ENCODE measurements at regions not wholly inside any gene's neighbourhood (a gene's known extent, or its start where the extent isn't known, plus 50 kb on each side); places are given as distances from the start of the nearest gene placed in this dataset.

- no peaks in the 10 kb centered on the region for H3K27me3 ChIP-seq (replicated peaks; ENCODE audit: insufficient read depth)
- H3K9me3 ChIP-seq, result no peaks in the 10 kb centered on the region
- no peaks in the 10 kb centered on the region for H3K4me1 ChIP-seq (ENCODE audit: control insufficient read depth in 1 of 2, low read depth in 2 of 2)
- H3K36me3 ChIP-seq, result no peaks in the 10 kb centered on the region
- ATAC-seq (ENCODE audit: insufficient number of reproducible peaks, low FRiP score, low read depth) (no peak), DNase-seq (ENCODE audit: low spot score) (no peak)
- H3K27ac ChIP-seq, result no peak overlapping the region
- no peak for TF ChIP-seq CTCF (IDR thresholded peaks at IDR 0.05)
- no peak overlapping the region for H3K4me3 ChIP-seq
Observed at GRCh38 chr6:156231026-156231765, 546.0 kb upstream of the ARID1B start.

GRCh38 chr6:156219973-156220372 is 557.2 kb upstream of the ARID1B start:
- H3K4me1 ChIP-seq (ENCODE audit: control insufficient read depth in 1 of 2, low read depth in 2 of 2), result no peaks in the 10 kb centered on the region
- no peaks in the 10 kb centered on the region for H3K27me3 ChIP-seq (replicated peaks; ENCODE audit: insufficient read depth)
- no peak overlapping the region for H3K4me3 ChIP-seq
- ATAC-seq (ENCODE audit: insufficient number of reproducible peaks, low FRiP score, low read depth) (no peak), DNase-seq (ENCODE audit: low spot score) (no peak)
- TF ChIP-seq CTCF (IDR thresholded peaks at IDR 0.05), result no peak
- no peaks in the 10 kb centered on the region for H3K9me3 ChIP-seq
- H3K27ac ChIP-seq, result no peak overlapping the region
- H3K36me3 ChIP-seq, result no peaks in the 10 kb centered on the region

GRCh38 chr6:156205678-156206077 is 571.5 kb upstream of the ARID1B start:
- Histone ChIP-seq H3K4me3 (no peak overlapping the region), H3K4me1 (ENCODE audit: control insufficient read depth in 1 of 2, low read depth in 2 of 2) (no peaks in the 10 kb centered on the region), H3K27ac (no peak overlapping the region), H3K9me3 (peaks cover 4% of the 10 kb centered on the region), H3K27me3 (replicated peaks; ENCODE audit: insufficient read depth) (no peaks in the 10 kb centered on the region), H3K36me3 (no peaks in the 10 kb centered on the region)
- ATAC-seq (ENCODE audit: insufficient number of reproducible peaks, low FRiP score, low read depth) (no peak), DNase-seq (ENCODE audit: low spot score) (no peak)
- no peak for TF ChIP-seq CTCF (IDR thresholded peaks at IDR 0.05)

GRCh38 chr6:156199182-156199581 is 578.0 kb upstream of the ARID1B start:
- DNase-seq (ENCODE audit: low spot score), result no peak
- Histone ChIP-seq H3K36me3 (no peaks in the 10 kb centered on the region), H3K4me3 (no peak overlapping the region), H3K9me3 (no peaks in the 10 kb centered on the region), H3K27me3 (replicated peaks; ENCODE audit: insufficient read depth) (no peaks in the 10 kb centered on the region), H3K4me1 (ENCODE audit: control insufficient read depth in 1 of 2, low read depth in 2 of 2) (no peaks in the 10 kb centered on the region), H3K27ac (no peak overlapping the region)
- ATAC-seq (ENCODE audit: insufficient number of reproducible peaks, low FRiP score, low read depth), result no peak
- no peak for TF ChIP-seq CTCF (IDR thresholded peaks at IDR 0.05)

GRCh38 chr6:156197513-156197912 is 579.7 kb upstream of the ARID1B start:
- Histone ChIP-seq H3K36me3 (no peaks in the 10 kb centered on the region), H3K4me3 (no peak overlapping the region), H3K9me3 (no peaks in the 10 kb centered on the region), H3K4me1 (ENCODE audit: control insufficient read depth in 1 of 2, low read depth in 2 of 2) (no peaks in the 10 kb centered on the region), H3K27ac (no peak overlapping the region), H3K27me3 (replicated peaks; ENCODE audit: insufficient read depth) (no peaks in the 10 kb centered on the region)
- ATAC-seq (ENCODE audit: insufficient number of reproducible peaks, low FRiP score, low read depth), result no peak
- no peak for DNase-seq (ENCODE audit: low spot score)
- no peak for TF ChIP-seq CTCF (IDR thresholded peaks at IDR 0.05)

Data from thoracic aorta (tissue), 2 donors.